GM19099 (cell line): ENCODE measurements at regions not wholly inside any gene's neighbourhood (a gene's known extent, or its start where the extent isn't known, plus 50 kb on each side); places are given as distances from the start of the nearest gene placed in this dataset.

Experiments
- POLR2A ChIP-seq: IDR thresholded peaks from 3 replicates; pipeline ENCODE4 v1.6.1; 2011; ENCODE audit warnings: low read depth; ENCODE audit not compliant: insufficient read length; ENCODE audit errors: extremely low read depth

GRCh38 chr17:71200597-71200996 is 920.2 kb upstream of the SOX9 start:
- TF ChIP-seq POLR2A, result no peak

DNA sequence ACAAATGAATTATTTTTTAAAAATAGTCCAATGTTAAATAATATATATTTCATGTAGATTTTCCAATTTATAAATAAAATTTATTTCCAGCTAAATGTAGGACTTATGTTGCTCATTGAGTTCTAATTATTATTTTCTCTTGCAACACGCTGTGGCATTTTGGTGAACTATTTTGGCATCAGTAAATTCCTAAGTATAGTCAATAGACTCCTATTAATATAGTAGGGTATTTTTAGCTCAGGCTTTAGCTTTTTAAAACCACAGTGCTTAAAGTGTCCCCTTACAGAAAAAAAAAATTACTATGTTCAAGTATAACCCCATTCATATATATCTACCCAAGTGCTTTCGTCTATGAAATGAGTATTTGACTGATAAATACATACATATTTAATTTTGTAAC is 919.2 kb upstream of the SOX9 start:
- TF ChIP-seq POLR2A, result no peak

DNA sequence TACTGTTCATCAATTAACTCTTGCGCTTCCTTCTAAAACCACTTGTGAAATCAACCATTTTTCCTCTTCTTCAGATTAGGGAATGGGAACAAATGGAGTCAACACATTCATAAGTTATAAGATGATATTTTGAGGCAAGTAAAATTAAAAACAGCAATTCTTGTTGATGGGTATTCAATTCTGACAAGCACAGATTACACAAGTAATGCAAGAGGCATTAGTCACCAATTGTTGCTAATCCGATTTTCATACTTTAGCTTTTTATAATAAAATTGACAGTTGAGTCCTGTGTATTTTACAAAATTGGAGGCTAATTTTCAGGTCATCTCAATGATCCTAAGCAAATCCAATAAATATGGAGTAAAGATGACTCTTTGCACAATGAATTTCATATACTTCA is 918.4 kb upstream of the SOX9 start:
- no peak for TF ChIP-seq POLR2A

- no peak for TF ChIP-seq POLR2A
These were observed 916.9 kb upstream of the SOX9 start for GRCh38 chr17:71203953-71204352.

- no peak for TF ChIP-seq POLR2A
These were observed 912.6 kb upstream of the SOX9 start for GRCh38 chr17:71208111-71208704.

DNA sequence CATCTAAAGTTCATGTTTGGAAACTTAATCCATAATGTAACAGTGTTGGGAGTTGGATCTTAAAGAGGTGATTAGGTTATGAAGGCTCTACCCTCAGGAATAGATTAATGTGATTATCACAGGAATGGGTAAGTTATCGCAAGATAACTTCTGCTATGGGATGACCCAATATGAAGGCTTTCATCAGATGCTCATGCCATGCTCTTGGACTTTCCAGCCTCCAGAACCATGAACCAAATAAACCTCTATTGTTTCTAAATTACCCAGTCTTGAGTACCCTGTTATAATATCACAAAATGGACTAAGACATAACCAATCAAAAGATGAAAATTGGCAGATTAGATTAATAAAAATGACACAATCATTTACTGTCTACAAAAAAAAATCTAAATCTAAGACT is 906.9 kb upstream of the SOX9 start:
- no peak for TF ChIP-seq POLR2A

DNA sequence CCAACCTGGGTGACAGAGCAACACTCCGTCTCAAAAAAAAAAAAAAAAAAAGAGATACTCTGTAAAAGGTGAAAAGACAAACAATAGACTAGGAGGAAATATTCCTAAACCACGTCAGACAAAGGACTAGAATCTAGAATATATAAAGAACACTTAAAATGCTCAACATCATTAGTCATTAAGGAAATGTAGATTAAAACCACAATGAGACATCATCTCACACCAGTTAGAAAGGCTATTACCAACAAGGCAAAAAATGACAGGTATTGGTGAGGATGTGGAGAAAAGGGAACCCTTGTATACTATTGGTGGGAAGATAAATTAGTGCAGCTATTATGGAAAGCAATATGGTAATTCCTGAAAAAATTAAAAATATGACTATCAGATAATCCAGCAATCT is 903.1 kb upstream of the SOX9 start:
- TF ChIP-seq POLR2A, result no peak

DNA sequence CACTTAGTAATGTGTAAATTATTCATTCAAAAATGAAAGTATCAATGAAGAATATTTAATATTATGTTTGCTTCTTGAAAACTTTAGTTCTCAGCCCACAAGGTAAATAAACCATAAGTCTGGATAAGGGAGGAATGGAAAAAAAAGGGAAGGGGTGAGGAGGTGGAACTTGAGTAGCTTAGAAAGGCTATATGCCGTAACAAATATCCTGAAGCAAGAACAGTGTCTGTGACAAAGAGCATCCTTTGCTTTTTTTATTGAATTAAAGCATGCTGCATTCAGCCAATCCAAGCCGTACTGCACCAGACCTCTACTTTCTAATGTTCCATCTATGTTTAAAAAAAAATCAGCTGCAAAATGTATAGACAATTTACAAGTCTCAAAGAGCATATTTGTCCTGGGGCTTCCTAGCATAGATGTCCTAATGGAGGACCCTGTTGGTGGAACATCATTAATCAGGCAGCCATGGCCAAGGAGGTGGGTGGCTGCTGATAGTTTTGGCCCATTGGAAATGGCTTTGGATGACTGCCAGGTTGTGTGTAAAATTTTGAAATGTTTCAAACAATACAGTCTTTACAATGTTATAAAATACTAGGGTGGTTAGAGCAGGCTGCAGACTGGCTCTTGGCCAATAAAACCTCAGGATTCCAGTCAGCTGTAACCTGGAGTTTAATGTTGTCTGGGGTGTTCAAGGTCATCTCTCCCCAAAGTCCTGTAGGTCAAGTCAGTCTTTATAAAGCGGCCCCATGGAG is 895.8 kb upstream of the SOX9 start:
- TF ChIP-seq POLR2A, result no peak

DNA sequence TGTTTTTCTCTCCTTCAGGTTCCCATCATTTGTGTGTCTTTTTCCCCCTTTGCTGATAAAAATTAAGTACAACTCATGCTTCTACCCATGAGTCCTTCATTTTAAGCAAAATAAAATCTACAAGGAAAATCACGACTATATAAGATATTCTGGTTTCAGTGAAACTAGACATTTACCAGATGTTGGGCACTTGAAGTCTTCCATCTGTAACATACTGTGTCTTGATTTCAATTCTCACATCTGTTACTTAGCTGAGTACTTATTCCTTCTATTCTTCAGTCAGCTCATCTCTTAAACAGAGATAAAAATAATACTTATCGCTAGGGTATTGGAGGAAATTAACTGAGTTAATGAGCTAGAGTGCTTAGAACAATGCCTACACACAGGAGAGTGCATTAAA is 893.0 kb upstream of the SOX9 start:
- TF ChIP-seq POLR2A, result no peak

DNA sequence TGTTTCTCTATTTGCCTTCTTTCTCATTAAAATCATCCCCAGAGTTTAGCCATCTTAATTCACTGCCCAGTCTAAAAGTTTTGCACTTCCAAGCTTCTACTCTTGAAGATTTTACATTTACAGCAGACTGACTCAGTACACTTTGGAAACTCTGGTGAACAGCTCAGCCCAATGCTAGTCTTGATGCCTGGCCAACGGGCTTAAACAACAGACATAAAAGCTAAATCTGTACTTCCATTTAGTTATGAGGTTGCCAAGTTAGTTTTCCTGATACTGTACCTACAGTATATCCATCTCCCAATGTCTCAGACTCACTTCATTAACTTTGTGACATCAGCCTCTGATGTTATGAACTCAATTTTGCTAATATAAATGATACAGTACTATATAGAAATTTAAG is 891.8 kb upstream of the SOX9 start:
- no peak for TF ChIP-seq POLR2A

DNA sequence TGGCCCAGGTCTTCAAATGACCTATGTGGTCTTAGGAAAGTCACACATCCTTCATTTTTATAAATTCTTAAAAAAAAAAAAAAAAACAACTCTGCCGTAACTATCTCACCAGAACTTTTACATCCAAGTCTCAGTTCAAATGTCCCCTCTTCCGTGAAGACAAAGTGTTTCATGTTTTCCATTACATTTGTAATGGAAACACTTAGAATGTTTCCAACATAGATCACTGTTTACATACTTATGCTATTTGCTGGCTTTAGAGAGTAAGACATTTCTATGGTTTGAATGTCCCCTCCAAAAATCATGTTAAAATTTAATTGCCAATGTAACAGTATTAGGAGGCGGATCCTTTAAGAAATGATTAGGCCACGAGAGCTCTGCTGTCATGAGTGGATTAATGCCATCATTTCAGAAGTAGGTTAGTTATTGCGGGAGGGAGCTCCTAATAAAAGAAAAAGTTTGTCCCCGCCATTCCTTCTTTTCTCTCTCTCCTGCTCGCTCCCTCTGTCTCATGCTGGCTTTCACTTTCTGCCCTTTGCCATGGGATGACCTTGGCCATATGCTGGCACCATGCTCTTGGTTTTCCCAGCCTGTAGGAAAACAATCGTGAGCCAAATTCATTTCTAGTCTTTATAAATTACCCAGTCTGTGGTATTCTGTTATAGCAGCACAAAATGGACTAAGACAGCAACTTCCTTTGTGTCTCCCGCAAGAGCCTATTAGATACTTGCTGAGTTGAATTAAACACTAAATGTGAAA is 887.8 kb upstream of the SOX9 start:
- TF ChIP-seq POLR2A, result no peak

- no peak for TF ChIP-seq POLR2A
These were observed 886.5 kb upstream of the SOX9 start for GRCh38 chr17:71234349-71234748.

- TF ChIP-seq POLR2A, result no peak
These were observed 882.8 kb upstream of the SOX9 start for GRCh38 chr17:71237903-71238538.

- no peak for TF ChIP-seq POLR2A
These were observed 873.3 kb upstream of the SOX9 start for GRCh38 chr17:71247441-71248015.

DNA sequence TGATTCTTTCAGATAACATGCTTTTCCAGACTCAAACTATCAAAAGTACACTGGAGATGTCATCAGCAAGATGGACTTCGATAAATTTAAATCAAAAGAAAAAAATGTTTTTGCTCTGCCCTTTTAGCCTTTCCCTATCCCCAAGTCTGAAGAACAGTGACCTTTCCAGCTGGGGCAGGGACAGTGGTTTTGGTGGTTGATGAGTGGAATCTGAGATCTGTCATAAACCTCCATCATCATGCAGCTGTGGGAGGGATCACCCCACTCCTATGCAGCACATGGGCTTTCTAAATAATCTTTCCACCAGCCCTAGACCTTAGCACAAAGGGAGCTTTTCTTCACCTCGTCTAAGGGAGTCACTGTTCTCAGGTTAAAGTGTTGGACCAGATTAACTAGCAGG is 869.5 kb upstream of the SOX9 start:
- no peak for TF ChIP-seq POLR2A
